Caki2 (cell line): ENCODE measurements at regions not wholly inside any gene's neighbourhood (a gene's known extent, or its start where the extent isn't known, plus 50 kb on each side); places are given as distances from the start of the nearest gene placed in this dataset.
"Not testable (repeated sequence)": the region's sequence is repeated elsewhere in the genome, so short reads cannot be mapped to it uniquely, and the experiment has no call there.

Experiments used
- DNase-seq: peaks from one replicate; pipeline ENCODE4 v3.0.0-alpha.2; 2015; ENCODE audit warnings: low read depth
- in situ Hi-C: cut with HindIII; loops from 2 replicates; pipeline ENCODE4 v1.10.0; 2016; ENCODE audit warnings: low sequenced_read_pairs, low pct_unique_long_range_greater_than_20kb, mixed read lengths

DNA sequence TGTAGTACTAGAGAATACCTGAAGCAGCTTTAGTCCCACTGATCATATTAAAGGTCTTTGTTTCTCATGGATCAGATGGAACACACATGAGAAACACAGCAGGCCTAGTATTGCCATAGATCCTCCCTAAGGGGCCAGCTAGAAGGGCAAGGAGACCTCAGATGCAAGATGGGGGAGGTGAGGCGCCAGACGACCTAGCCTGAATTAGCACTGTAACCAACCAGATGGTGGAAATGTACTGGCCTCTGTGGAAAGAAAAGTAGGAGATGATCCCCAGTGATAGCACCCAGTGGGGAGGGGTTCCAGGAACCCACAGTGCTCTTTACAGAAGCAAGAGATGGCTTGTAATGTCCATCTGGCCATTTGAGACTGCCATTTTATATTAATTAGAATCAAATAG, 138.2 kb upstream of the ZNF385D start:
- in situ Hi-C loops: no loop called here
- DNase-seq: no peak

DNA sequence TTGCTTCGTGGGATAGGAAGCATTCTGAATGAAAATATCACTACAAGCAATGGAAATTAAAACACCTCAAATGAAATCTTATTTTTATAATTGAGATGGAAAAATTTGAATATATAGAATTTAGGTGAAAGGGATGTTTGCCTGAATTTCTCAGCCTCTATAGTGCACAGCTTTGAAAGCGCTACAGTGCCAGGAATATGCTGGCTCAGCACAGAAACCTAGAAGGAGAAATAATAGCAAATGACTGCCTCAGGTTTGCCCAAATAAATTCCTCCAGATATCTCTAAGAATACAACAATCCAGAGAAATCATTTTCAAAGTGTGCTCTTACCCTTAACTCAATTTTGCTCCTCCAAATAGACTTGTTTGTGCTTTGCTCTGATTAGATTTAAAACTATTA, 141.1 kb upstream of the ZNF385D start:
- no peak for DNase-seq
- in situ Hi-C loops: no loop called here

DNA sequence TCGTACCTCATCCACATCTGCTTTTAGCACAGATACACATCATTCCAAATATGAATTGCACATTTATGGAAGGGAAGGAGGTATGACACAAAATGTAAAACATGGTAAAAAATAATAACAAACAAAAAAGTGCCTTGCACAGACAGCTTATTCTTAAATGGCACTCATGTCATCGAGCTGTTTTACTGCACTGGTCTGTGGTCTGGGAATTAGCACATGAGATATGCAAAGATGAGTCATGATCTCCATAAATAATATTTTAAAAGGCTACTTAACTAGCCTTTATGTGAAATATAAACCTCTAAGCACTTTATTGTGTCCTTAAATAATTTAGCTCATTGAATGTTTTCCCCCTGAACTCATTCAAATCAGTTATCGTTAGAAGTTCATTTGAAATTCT, 142.2 kb upstream of the ZNF385D start:
- DNase-seq: no peak
- in situ Hi-C loops: no loop called here

- peak; percentile 0 for DNase-seq
- in situ Hi-C loops: no loop called here
Observed at GRCh38 chr3:21894459-21895340, 143.7 kb upstream of the ZNF385D start.

- in situ Hi-C loops: no loop called here
- DNase-seq: no peak
Observed at GRCh38 chr3:21898316-21898715, 147.3 kb upstream of the ZNF385D start.

GRCh38 chr3:21901484-21901883, 150.5 kb upstream of the ZNF385D start:
- no peak for DNase-seq
- in situ Hi-C loops: no loop called here

- in situ Hi-C loops: no loop called here
- DNase-seq: no peak
Observed at GRCh38 chr3:21902956-21903355, 151.9 kb upstream of the ZNF385D start.

- no peak for DNase-seq
- in situ Hi-C loops: no loop called here
Observed at GRCh38 chr3:21909096-21909495, 158.1 kb upstream of the ZNF385D start.

GRCh38 chr3:21912711-21913110, 161.7 kb upstream of the ZNF385D start:
- in situ Hi-C loops: no loop called here
- no peak for DNase-seq

DNA sequence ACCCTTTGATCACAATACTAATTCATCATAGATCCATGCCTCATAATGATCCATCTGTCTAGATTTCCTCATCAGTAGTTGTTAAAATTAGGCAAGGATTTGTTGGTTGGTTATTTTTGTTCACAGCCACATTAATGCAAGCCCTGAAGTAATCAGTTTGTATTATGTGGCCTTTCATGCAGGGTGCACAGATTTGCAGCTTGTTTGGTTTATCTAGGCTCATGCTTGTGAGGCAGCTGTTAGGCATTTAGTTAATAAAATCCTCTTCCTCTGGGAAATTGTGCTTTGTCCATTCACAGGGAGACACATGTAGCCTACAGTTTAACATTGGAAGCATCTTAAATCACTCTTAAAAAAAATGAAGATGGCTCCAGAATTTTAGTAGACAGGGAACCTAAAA, 162.8 kb upstream of the ZNF385D start:
- DNase-seq: no peak
- in situ Hi-C loops: no loop called here

DNA sequence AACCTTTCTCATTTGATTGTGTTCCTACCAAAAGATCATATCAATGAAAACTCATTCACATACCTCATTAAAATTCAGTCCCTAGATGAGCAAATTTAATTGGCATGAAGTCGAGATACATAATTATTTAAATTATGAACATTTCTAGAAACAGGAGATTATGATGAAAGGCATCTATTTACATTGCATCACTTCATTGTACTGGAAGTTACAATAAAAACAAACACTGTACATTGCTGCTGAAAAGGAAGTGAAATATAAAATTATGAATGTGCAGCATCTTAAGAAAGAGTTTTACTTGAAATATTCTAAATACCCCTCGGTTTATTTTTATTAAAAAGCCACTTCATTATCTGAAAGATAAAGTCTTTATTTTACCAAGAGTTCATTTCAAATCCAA, 163.4 kb upstream of the ZNF385D start:
- no peak for DNase-seq
- in situ Hi-C loops: no loop called here

GRCh38 chr3:21919383-21919782, 168.4 kb upstream of the ZNF385D start:
- in situ Hi-C loops: no loop called here
- DNase-seq: no peak

DNA sequence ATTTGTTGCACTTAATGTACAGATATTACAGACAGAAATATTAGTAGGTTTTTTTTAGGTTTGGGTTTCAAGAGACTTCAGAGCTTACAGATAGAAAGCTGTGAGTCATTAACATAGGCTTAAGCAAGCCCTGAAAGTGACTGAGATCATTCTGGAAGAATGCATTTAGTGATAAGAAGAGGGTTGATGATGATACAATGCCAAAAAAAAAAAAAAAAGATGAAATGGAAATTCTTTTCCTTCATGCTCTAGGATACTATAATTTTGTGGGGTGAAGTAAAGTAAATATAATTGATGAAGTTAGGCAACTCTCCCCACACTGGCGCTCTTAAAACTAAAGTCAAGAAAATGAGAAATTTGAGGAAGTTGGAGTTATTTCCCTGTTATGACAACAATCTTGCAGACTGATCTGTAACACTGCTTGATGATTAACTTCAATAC, 169.4 kb upstream of the ZNF385D start:
- in situ Hi-C loops: no loop called here

GRCh38 chr3:21923156-21923555, 172.1 kb upstream of the ZNF385D start:
- in situ Hi-C loops, DNase-seq: not testable (repeated sequence)

More for the DNA sequence above, 169.4 kb upstream of the ZNF385D start:
- no peak for DNase-seq

- in situ Hi-C loops: no loop called here
- DNase-seq: no peak
Observed at GRCh38 chr3:21927261-21927660, 176.3 kb upstream of the ZNF385D start.

- no peak for DNase-seq
- in situ Hi-C loops: no loop called here
Observed at GRCh38 chr3:21934591-21934990, 183.6 kb upstream of the ZNF385D start.

GRCh38 chr3:21936207-21936606, 185.2 kb upstream of the ZNF385D start:
- in situ Hi-C loops: no loop called here
- no peak for DNase-seq

DNA sequence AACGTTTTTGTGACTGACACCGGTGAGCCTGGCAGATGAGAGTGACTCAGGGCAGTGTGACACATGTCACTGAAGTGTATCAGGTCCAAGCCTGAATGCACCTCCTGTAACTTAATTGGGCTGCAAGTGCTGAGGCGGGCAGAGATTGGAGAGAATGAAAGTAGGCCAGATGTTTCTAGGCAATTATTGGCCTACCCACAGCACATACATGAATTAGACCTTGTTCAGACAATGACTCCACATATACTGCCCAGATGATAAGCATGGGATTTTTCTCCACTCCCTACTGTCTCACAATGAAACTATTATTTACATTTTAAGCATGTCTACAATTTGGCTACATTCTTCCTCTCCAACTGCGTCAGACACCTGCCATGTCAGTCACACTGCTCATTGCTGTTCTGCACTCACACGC, 187.3 kb upstream of the ZNF385D start:
- no peak for DNase-seq
- in situ Hi-C loops: no loop called here

DNA sequence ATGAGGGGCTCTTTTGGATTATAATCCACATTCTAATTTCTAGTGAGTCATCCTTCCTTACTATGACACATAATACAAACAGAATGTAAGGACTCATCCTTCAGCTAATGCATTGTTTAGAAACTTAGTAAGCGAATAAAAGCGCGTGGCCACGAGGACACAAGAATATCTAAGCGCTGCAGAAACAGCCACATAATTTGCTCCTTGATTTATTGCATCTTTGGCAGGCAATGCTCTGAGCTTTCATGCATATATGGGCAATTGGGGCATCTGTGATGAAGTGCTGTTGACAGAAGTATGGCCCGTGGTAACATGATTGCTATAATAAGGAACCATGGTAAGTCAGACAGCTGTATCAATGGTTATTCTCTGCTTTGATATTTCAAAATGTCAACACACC, 191.3 kb upstream of the ZNF385D start:
- in situ Hi-C loops: no loop called here
- no peak for DNase-seq

- DNase-seq: no peak
- in situ Hi-C loops: no loop called here
Observed at GRCh38 chr3:21944251-21944650, 193.2 kb upstream of the ZNF385D start.
